Naive thymus-derived CD4-positive, alpha-beta T cell (primary cell): ENCODE measurements at regions not wholly inside any gene's neighbourhood (a gene's known extent, or its start where the extent isn't known, plus 50 kb on each side); places are given as distances from the start of the nearest gene placed in this dataset.
"Not testable (repeated sequence)": the region's sequence is repeated elsewhere in the genome, so short reads cannot be mapped to it uniquely, and the experiment has no call there.

ENCODE experiments used
- ATAC-seq: fragments of 150-1000 bp; cut with Tn5 transposase; 2 replicates; pipeline ENCODE4 v1.10.0; 2021; ENCODE audit warnings: mild to moderate bottlenecking, moderate library complexity
- CTCF ChIA-PET: fragments of 350-600 bp; sonication (Branson Sonifier 250); formaldehyde crosslinking; loops from one replicate; lab custom pipeline; 2021; ENCODE audit warnings: antibody characterized with exemption; lab: Charles Lee
- POLR2A ChIA-PET: fragments of 350-600 bp; sonication (Branson Sonifier 250); formaldehyde crosslinking; loops from one replicate; lab custom pipeline; 2021; ENCODE audit warnings: antibody characterized with exemption, inconsistent platforms; lab: Charles Lee
- DNase-seq, 9 donors: peaks; one replicate each; pipeline versions ENCODE4 v3.0.0 to v3.0.0-alpha.2; 2020 to 2022; ENCODE audit warnings: mixed read lengths in 1 of 9
- H3K27ac ChIP-seq: one replicate; pipeline ENCODE4 v1.7.0; 2013; ENCODE audit warnings: mild to moderate bottlenecking, low read depth, low read length, moderate library complexity
- H3K27me3 ChIP-seq, 2 donors: one replicate each; pipeline ENCODE4 v1.7.0; 2013; ENCODE audit warnings: low read length in 2 of 2, mild to moderate bottlenecking in 2 of 2, moderate library complexity in 2 of 2; ENCODE audit not compliant: control insufficient read depth in 2 of 2, insufficient read depth in 2 of 2
- H3K36me3 ChIP-seq, 3 experiments: 1 replicate in 2 of 3; 2 replicates in 1 of 3; pipeline ENCODE4 v1.7.0; 2013; ENCODE audit warnings: low read length in 3 of 3, mild to moderate bottlenecking in 3 of 3, moderate library complexity in 1 of 3; ENCODE audit not compliant: insufficient read depth in 3 of 3, control insufficient read depth in 2 of 3
- H3K4me1 ChIP-seq, 2 donors: one replicate each; pipeline ENCODE4 v1.7.0; 2013; ENCODE audit warnings: low read length in 2 of 2, mild to moderate bottlenecking in 2 of 2, moderate library complexity in 1 of 2; ENCODE audit not compliant: control insufficient read depth in 2 of 2, insufficient read depth in 2 of 2
- H3K4me3 ChIP-seq: 2 replicates; pipeline ENCODE4 v1.7.0; 2013; ENCODE audit warnings: mild to moderate bottlenecking, low read length
- H3K9me3 ChIP-seq, 3 experiments: 1 replicate in 2 of 3; 2 replicates in 1 of 3; pipeline ENCODE4 v1.7.0; 2013; ENCODE audit warnings: low read length in 3 of 3; ENCODE audit not compliant: control insufficient read depth in 2 of 3
- H3K27ac Mint-ChIP-seq, 9 donors: one replicate each; pipeline ENCODE4 v1.8.0; 2020 to 2022; ENCODE audit warnings: mixed read lengths in 9 of 9, mild to moderate bottlenecking in 8 of 9, moderate library complexity in 5 of 9, inconsistent platforms in 2 of 9
- H3K27me3 Mint-ChIP-seq, 5 donors: one replicate each; pipeline ENCODE4 v1.8.0; 2021 to 2022; ENCODE audit warnings: mixed read lengths in 5 of 5, mild to moderate bottlenecking in 1 of 5
- H3K36me3 Mint-ChIP-seq, 5 donors: one replicate each; pipeline ENCODE4 v1.8.0; 2020 to 2022; ENCODE audit warnings: mixed read lengths in 5 of 5, mild to moderate bottlenecking in 3 of 5, inconsistent platforms in 1 of 5
- H3K4me1 Mint-ChIP-seq, 7 donors: one replicate each; pipeline ENCODE4 v1.8.0; 2020 to 2022; ENCODE audit warnings: mixed read lengths in 7 of 7, mild to moderate bottlenecking in 3 of 7, inconsistent platforms in 1 of 7
- H3K4me3 Mint-ChIP-seq, 10 donors: one replicate each; pipeline ENCODE4 v1.8.0; 2020 to 2022; ENCODE audit warnings: mild to moderate bottlenecking in 10 of 10, mixed read lengths in 10 of 10, moderate library complexity in 6 of 10, inconsistent platforms in 2 of 10
- H3K9me3 Mint-ChIP-seq, 11 donors: one replicate each; pipeline ENCODE4 v1.8.0; 2020 to 2022; ENCODE audit warnings: mixed read lengths in 11 of 11, mild to moderate bottlenecking in 4 of 11, inconsistent platforms in 1 of 11, moderate library complexity in 1 of 11
- intact Hi-C, 2 donors: fragments of 100-400 bp; cut with micrococcal nuclease; formaldehyde crosslinking; loops; one replicate each; pipeline ENCODE4 v1.15.1; 2023

DNA sequence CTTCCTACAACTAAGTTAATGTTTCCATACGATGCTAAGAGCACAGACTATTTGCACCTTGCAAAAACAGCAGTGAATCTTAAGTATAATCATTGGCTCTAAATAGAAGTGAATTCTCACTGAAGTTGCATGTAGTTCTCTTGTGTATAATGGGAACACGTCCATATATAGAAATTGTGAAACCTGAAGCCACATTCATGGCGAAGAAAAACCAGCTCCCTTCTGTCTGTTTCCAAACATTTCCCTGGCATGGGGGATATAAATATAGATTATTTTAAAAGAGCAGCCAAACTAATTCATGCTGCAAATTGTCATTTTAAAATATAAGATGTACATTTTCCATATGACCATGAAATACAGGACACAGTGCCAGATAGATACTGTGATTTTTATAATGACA lies 71.1 kb downstream of the TRAM1L1 start:
- no peak for DNase-seq
- CTCF ChIA-PET: no interaction called here
- H3K27ac Mint-ChIP-seq: no peak overlapping the region
- peaks cover 0 to 21% (median 2%) of the 10 kb centered on the region in 11 donors for H3K9me3 Mint-ChIP-seq
- intact Hi-C loops: no loop called here
- H3K4me3 Mint-ChIP-seq: no peak overlapping the region
- H3K27me3 Mint-ChIP-seq: no peaks in the 10 kb centered on the region
- no peak overlapping the region for H3K4me3 ChIP-seq
- no peaks in the 10 kb centered on the region for H3K27me3 ChIP-seq
- POLR2A ChIA-PET: no interaction called here
- no peak for ATAC-seq
- H3K4me1 ChIP-seq: no peaks in the 10 kb centered on the region
- H3K36me3 ChIP-seq: no peaks in the 10 kb centered on the region
- H3K36me3 Mint-ChIP-seq: no peaks in the 10 kb centered on the region
- H3K9me3 ChIP-seq: no peaks in the 10 kb centered on the region
- no peaks in the 10 kb centered on the region for H3K4me1 Mint-ChIP-seq
- H3K27ac ChIP-seq: no peak overlapping the region

DNA sequence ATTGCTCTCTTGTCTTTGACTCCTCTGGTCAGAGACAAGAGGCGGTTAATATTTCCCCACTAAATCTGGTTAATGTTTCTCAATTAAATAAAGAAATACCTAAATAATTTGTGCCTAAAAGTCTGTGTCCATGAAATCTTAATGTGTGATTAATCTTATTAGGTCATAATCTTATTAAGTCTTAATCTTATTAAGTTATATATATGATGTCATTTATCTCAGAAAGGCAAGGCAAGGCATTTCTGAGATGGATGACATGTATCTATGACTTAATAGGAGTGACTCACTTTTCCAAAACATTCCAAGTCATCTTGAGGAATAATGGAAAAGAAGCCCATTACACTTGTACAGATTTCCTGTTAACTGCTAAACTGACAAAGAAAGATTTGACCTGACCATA lies 74.7 kb downstream of the TRAM1L1 start:
- Mint-ChIP-seq H3K4me1 (no peaks in the 10 kb centered on the region), H3K4me3 (no peak overlapping the region), H3K36me3 (no peaks in the 10 kb centered on the region), H3K27ac (no peak overlapping the region), H3K9me3 (peaks cover 0 to 14% (median 3%) of the 10 kb centered on the region in 11 donors), H3K27me3 (no peaks in the 10 kb centered on the region)
- Histone ChIP-seq H3K4me1 (no peaks in the 10 kb centered on the region), H3K4me3 (no peak overlapping the region), H3K36me3 (no peaks in the 10 kb centered on the region), H3K27me3 (no peaks in the 10 kb centered on the region), H3K9me3 (no peaks in the 10 kb centered on the region), H3K27ac (no peak overlapping the region)
- intact Hi-C loops: no loop called here
- ChIA-PET CTCF (no interaction called here), POLR2A (no interaction called here)
- ATAC-seq (no peak), DNase-seq (no peak)

DNA sequence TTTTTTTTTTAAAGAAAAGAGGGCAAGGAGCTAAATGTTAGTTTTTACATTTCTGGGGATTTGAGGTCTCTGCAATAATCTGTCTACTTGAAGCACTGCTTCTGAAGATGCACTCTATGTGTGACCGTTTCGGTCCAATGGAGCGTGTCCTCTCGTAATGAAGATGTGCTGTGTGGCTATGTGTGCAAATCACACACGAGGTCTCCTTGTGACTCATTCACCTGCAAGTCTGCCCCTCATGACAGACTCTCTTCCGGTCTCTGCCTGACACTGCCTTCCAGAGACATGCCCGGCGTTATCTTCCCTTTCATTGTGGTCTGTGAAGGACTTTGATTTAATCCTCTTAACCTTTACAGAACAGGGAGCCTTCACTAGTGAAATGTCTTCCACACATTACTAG lies 84.3 kb downstream of the TRAM1L1 start:
- H3K27me3 ChIP-seq: no peaks in the 10 kb centered on the region
- DNase-seq: no peak
- CTCF ChIA-PET: no interaction called here

DNA sequence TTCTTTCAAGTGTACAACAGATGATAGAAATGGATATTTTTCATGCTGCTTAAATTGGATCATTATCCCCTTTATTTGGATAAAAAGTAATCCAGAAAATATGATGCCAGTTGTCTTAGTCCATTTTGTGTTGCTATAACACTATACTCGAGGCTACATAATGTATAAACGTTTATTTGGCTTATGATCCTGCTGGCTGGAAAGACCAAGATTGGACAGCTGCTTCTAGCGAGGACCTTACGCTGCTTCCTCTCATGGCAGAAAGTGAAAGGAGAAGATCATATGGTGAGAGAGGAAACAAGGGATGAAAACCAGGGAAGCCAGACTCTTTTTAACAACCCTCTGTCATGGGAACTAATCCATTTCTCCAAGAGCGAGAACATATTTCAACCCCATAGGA lies 102.7 kb downstream of the TRAM1L1 start:
- H3K36me3 Mint-ChIP-seq: no peaks in the 10 kb centered on the region
- ChIA-PET CTCF (interaction anchor here (0.6 kb wide), 1 partner anchor 126 kb away, joined by 3 read pairs; no protein-coding TSS in a partner anchor), POLR2A (no interaction called here)
- H3K4me1 ChIP-seq: no peaks in the 10 kb centered on the region
- intact Hi-C loops: no loop called here
- H3K27ac Mint-ChIP-seq: no peak overlapping the region
- H3K9me3 ChIP-seq: no peaks in the 10 kb centered on the region
- no peaks in the 10 kb centered on the region for H3K27me3 Mint-ChIP-seq
- ATAC-seq (no peak), DNase-seq (no peak)
- H3K4me3 ChIP-seq: no peak overlapping the region
- H3K4me3 Mint-ChIP-seq: no peak overlapping the region
- no peaks in the 10 kb centered on the region for H3K36me3 ChIP-seq
- H3K9me3 Mint-ChIP-seq: peaks cover 0 to 7% (median 3%) of the 10 kb centered on the region in 11 donors
- H3K27ac ChIP-seq: no peak overlapping the region
- no peaks in the 10 kb centered on the region for H3K27me3 ChIP-seq
- H3K4me1 Mint-ChIP-seq: no peaks in the 10 kb centered on the region

More for the DNA sequence above, 84.3 kb downstream of the TRAM1L1 start:
- POLR2A ChIA-PET: no interaction called here
- no peak overlapping the region for H3K4me3 ChIP-seq
- H3K27ac Mint-ChIP-seq: no peak overlapping the region
- no peak overlapping the region for H3K4me3 Mint-ChIP-seq
- ATAC-seq: no peak
- no peaks in the 10 kb centered on the region for H3K36me3 ChIP-seq
- H3K4me1 Mint-ChIP-seq: no peaks in the 10 kb centered on the region
- no peaks in the 10 kb centered on the region for H3K9me3 ChIP-seq
- no peaks in the 10 kb centered on the region for H3K4me1 ChIP-seq
- no peaks in the 10 kb centered on the region for H3K27me3 Mint-ChIP-seq
- no peaks in the 10 kb centered on the region for H3K36me3 Mint-ChIP-seq
- H3K27ac ChIP-seq: no peak overlapping the region
- intact Hi-C loops: no loop called here
- peaks cover 0 to 2% (median 0%) of the 10 kb centered on the region in 11 donors for H3K9me3 Mint-ChIP-seq

DNA sequence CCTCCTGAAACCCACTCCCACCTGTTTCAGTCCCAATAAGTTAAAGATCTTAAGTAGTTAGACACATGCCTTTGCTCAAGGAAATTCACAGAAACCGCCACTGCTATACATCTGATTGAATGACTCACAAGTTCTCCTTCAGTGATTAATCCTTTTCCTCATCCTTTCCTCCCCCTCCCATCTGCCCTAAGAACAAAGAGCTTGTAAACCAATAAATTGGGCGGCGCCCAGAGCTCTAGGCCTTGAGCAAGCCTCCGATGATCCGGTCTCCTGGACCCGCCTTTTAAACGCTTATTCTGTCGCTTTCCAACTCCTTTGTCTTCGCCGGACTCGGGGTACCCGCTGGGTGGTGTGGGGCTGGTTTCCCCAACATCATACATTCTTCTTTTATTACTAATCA lies 104.9 kb downstream of the TRAM1L1 start:
- H3K4me3 ChIP-seq, H3K9me3 ChIP-seq, DNase-seq, H3K27ac Mint-ChIP-seq, ATAC-seq, H3K4me1 Mint-ChIP-seq, H3K27me3 ChIP-seq, POLR2A ChIA-PET, intact Hi-C loops, H3K27ac ChIP-seq, H3K36me3 Mint-ChIP-seq, H3K9me3 Mint-ChIP-seq, CTCF ChIA-PET, H3K36me3 ChIP-seq, H3K4me1 ChIP-seq, H3K27me3 Mint-ChIP-seq, H3K4me3 Mint-ChIP-seq: not testable (repeated sequence)

DNA sequence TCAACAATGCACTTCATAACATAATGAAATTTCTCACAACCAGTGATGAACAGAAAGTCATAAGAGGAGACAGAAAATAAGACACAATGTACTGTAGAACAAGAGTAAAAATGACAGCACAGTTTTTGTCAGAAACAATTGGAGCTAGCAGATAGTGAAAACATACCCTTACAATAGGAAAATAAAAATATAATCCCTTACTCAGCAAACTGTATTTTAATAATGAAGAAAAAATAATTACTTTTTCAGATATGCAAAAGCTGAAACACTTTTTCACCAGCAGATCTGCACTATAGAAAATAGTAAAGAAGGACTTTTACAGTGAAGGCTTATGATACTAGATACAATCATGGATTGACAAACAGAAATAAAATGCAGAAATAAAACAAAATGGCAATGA lies 126.3 kb downstream of the TRAM1L1 start:
- H3K4me3 ChIP-seq: no peak overlapping the region
- intact Hi-C loops: no loop called here
- Mint-ChIP-seq H3K27ac (no peak overlapping the region), H3K36me3 (no peaks in the 10 kb centered on the region), H3K27me3 (no peaks in the 10 kb centered on the region), H3K4me1 (no peaks in the 10 kb centered on the region), H3K4me3 (no peak overlapping the region), H3K9me3 (peaks cover 0 to 16% (median 0%) of the 10 kb centered on the region in 11 donors)
- ChIA-PET POLR2A (no interaction called here), CTCF (no interaction called here)
- H3K9me3 ChIP-seq: no peaks in the 10 kb centered on the region
- H3K36me3 ChIP-seq: no peaks in the 10 kb centered on the region
- ATAC-seq (no peak), DNase-seq (no peak)
- H3K27ac ChIP-seq: no peak overlapping the region
- no peaks in the 10 kb centered on the region for H3K27me3 ChIP-seq
- H3K4me1 ChIP-seq: no peaks in the 10 kb centered on the region

DNA sequence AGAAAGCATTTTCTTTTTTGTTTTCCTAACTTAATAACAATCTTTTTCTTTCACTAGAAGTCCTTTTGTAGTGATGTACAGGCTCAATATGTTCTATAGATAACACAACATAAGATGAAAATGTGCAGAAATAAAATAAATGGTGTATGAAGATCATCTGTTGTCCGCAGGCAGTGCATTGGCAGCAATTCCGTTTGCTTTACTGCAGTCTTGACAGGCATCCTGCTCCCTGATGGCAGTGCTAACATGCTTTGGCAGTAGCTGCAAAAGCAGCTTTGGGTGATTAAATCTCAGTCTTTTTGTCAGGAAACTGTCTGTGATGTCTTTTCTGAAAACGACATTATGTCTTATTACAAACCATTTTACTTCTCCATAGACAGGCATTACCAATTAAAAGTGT lies 131.4 kb downstream of the TRAM1L1 start:
- Histone ChIP-seq H3K36me3 (no peaks in the 10 kb centered on the region), H3K27me3 (no peaks in the 10 kb centered on the region), H3K27ac (no peak overlapping the region), H3K4me1 (no peaks in the 10 kb centered on the region), H3K4me3 (no peak overlapping the region), H3K9me3 (no peaks in the 10 kb centered on the region)
- no peaks in the 10 kb centered on the region for H3K36me3 Mint-ChIP-seq
- no peaks in the 10 kb centered on the region for H3K4me1 Mint-ChIP-seq
- POLR2A ChIA-PET: no interaction called here
- H3K4me3 Mint-ChIP-seq: no peak overlapping the region
- peaks cover 0 to 9% (median under 1%) of the 10 kb centered on the region in 11 donors for H3K9me3 Mint-ChIP-seq
- no peak for ATAC-seq
- intact Hi-C loops: no loop called here
- no peak overlapping the region for H3K27ac Mint-ChIP-seq
- DNase-seq: no peak
- H3K27me3 Mint-ChIP-seq: no peaks in the 10 kb centered on the region
- CTCF ChIA-PET: no interaction called here
